ENCODE measurements at regions not wholly inside any gene's neighbourhood (a gene's known extent, or its start where the extent isn't known, plus 50 kb on each side); places are given as distances from the start of the nearest gene placed in this dataset.
"Not testable (repeated sequence)": the region's sequence is repeated elsewhere in the genome, so short reads cannot be mapped to it uniquely, and the experiment has no call there.

- Histone ChIP-seq H3K4me1 (no peaks in the 10 kb centered on the region), H3K4me3 (peak overlapping the region in 1 of 2 donors; percentile 20), H3K27ac (no peak overlapping the region), H3K27me3 (no peaks in the 10 kb centered on the region), H3K36me3 (no peaks in the 10 kb centered on the region), H3K9me3 (no peaks in the 10 kb centered on the region)
- DNase-seq (ENCODE audit: extremely low spot score in 2 of 2): no peak
- intact Hi-C loops (cut with DNase I): no loop called here
- TF ChIP-seq POLR2A (IDR thresholded peaks at IDR 0.05) (no peak), POLR2AphosphoS5 (IDR thresholded peaks at IDR 0.05; ENCODE audit: insufficient read depth in 1 of 2, low read depth in 1 of 2) (no peak)
- TF ChIP-seq, protein P1, sequence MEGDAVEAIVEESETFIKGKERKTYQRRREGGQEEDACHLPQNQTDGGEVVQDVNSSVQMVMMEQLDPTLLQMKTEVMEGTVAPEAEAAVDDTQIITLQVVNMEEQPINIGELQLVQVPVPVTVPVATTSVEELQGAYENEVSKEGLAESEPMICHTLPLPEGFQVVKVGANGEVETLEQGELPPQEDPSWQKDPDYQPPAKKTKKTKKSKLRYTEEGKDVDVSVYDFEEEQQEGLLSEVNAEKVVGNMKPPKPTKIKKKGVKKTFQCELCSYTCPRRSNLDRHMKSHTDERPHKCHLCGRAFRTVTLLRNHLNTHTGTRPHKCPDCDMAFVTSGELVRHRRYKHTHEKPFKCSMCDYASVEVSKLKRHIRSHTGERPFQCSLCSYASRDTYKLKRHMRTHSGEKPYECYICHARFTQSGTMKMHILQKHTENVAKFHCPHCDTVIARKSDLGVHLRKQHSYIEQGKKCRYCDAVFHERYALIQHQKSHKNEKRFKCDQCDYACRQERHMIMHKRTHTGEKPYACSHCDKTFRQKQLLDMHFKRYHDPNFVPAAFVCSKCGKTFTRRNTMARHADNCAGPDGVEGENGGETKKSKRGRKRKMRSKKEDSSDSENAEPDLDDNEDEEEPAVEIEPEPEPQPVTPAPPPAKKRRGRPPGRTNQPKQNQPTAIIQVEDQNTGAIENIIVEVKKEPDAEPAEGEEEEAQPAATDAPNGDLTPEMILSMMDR (IDR thresholded peaks at IDR 0.05): no peak
These were observed 1178.6 kb downstream of the MRPL39 start for GRCh38 chr21:24428591-24429199.

DNA sequence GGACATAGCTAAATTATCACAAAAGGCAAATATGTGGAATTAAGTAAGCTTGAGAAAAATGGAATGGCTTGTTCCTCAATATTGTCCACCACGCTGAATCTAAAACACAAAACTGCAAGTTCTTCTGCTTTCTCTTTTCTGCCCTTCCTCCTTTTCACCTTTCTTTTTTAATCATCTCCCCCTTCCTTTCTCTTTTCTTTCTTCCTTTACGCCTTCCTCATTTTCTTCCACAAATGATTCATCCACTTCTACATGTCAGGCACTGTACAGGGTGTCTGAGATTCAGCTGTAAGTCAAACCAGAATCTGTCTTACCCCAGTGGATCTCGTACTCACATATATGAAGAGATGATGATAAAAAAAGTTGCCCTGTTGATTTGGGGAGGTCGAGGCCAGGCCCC, 1182.5 kb downstream of the MRPL39 start:
- intact Hi-C loops (cut with DNase I): no loop called here
- H3K27me3 ChIP-seq: no peaks in the 10 kb centered on the region
- DNase-seq (ENCODE audit: extremely low spot score in 2 of 2): no peak

GRCh38 chr21:24423546-24423945, 1183.7 kb downstream of the MRPL39 start:
- intact Hi-C loops (cut with DNase I): no loop called here
- Histone ChIP-seq H3K27me3 (no peaks in the 10 kb centered on the region), H3K4me1 (no peaks in the 10 kb centered on the region), H3K9me3 (no peaks in the 10 kb centered on the region), H3K4me3 (no peak overlapping the region), H3K27ac (no peak overlapping the region), H3K36me3 (no peaks in the 10 kb centered on the region)
- DNase-seq (ENCODE audit: extremely low spot score in 2 of 2): no peak
- TF ChIP-seq, protein P1 (IDR thresholded peaks at IDR 0.05): no peak

More for the DNA sequence above, 1182.5 kb downstream of the MRPL39 start:
- no peak overlapping the region for H3K4me3 ChIP-seq
- H3K36me3 ChIP-seq: no peaks in the 10 kb centered on the region
- no peaks in the 10 kb centered on the region for H3K4me1 ChIP-seq
- TF ChIP-seq POLR2AphosphoS5 (IDR thresholded peaks at IDR 0.05; ENCODE audit: insufficient read depth in 1 of 2, low read depth in 1 of 2) (no peak), POLR2A (IDR thresholded peaks at IDR 0.05) (no peak)
- TF ChIP-seq, protein P1 (IDR thresholded peaks at IDR 0.05): no peak
- H3K9me3 ChIP-seq: no peaks in the 10 kb centered on the region
- no peak overlapping the region for H3K27ac ChIP-seq

DNA sequence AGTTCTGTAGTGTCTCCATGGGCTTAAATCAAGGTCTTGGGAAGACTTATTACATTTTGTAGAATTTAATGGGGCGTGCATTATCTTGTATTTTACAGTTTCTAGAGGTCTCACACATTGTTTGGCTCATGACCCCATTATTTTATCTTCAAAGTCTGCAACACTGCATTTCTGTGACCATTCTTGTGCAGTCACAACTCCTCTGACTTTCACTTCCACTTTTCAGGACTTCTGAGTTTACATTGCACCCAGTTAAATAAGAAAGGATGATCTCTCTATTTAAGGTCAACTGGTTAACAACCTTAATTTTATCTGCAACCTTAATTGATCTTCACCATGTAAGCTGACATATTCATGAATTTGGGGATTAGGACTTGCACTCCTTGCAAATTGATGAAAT, 1186.6 kb downstream of the MRPL39 start:
- intact Hi-C loops (cut with DNase I): no loop called here
- Histone ChIP-seq H3K36me3 (no peaks in the 10 kb centered on the region), H3K27me3 (no peaks in the 10 kb centered on the region), H3K9me3 (no peaks in the 10 kb centered on the region), H3K4me1 (no peaks in the 10 kb centered on the region), H3K4me3 (no peak overlapping the region), H3K27ac (no peak overlapping the region)
- no peak for TF ChIP-seq POLR2A (IDR thresholded peaks at IDR 0.05)
- TF ChIP-seq, protein P1 (IDR thresholded peaks at IDR 0.05): no peak
- no peak for TF ChIP-seq POLR2AphosphoS5 (IDR thresholded peaks at IDR 0.05; ENCODE audit: insufficient read depth in 1 of 2, low read depth in 1 of 2)
- no peak for DNase-seq (ENCODE audit: extremely low spot score in 2 of 2)

DNA sequence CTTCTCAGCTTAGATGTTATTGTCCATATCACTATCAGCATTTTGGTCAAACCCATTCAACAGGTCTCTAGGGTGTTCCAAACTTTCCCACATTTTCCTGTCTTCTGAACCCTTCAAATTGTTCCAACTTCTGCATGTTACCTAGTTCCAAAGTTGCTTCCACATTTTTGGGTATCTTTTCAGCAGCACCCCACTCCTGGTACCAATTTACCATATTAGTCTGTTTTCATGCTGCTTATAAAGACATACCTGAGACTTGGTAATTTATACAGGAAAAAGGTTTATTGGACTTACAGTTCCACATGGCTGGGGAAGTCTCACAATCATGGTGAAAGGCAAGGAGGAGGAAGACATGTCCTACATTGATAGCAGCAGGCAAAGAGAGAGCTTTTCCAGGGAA, 1187.6 kb downstream of the MRPL39 start:
- H3K36me3 ChIP-seq; H3K4me3 ChIP-seq; H3K4me1 ChIP-seq; H3K27ac ChIP-seq; intact Hi-C loops (cut with DNase I); H3K9me3 ChIP-seq; DNase-seq (ENCODE audit: extremely low spot score in 2 of 2); H3K27me3 ChIP-seq: not testable (repeated sequence)

Measured in vagina (tissue), 2 donors.